NCI-H748 (cell line): ENCODE measurements at regions not wholly inside any gene's neighbourhood (a gene's known extent, or its start where the extent isn't known, plus 50 kb on each side); places are given as distances from the start of the nearest gene placed in this dataset.

Experiments
- DNase-seq: peaks from one replicate; lab custom pipeline; 2025; ENCODE audit not compliant: unreplicated experiment; lab: John Stamatoyannopoulos, UW

DNA sequence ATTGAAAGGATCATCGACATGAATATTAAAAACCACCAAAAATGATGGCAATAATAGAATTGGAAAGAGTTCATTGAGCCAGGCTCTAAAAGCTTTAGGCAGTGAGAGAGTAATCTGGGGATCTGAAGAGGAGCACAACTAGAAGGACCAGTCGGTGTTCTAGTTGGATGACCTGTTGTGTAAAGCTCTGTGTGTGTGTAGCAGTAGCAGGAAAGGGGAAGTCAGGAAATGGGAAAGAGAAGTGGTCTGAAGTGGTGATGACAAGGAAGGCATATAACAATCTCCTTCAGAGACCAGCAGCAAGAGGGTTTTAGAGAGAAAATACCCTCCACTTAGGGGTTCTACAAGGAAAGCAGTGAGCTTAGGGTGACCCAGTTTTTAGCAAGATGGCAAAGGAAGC lies 539.2 kb downstream of the HTR7 start:
- no peak for DNase-seq

DNA sequence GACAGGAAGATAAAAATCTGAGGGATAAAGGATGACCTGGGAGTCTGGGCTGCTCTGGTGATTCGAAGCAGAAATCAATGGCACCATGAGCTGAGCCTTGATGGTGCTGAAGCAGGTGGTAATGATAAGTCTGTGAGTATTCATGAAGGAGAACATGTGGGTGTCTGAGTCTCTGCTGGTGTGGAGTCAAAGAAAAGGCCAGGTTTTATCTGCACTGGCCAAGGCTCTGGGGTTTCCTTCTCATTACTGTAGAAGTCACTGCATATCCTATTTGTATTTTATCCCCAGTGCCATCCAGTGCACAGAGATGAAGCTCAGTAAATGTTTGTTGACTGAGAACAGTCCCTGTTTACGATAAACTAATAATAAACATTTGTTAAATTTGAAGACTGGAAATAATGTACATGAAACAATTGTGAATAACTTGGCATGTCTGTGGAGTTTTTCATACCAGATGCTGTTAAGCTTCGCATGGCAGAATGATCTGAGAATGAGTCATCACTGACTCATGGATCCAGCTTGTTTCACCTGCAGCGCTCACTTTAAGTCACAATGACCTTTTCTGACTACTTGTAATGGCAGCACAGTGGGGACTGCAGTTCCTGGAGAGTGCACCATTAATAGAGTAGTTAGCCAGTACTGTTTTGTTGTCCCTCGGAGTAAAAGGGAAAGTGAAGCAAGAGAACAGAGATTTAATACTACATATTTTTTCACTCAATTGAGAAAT lies 538.5 kb downstream of the HTR7 start:
- DNase-seq = peak; percentile 15

DNA sequence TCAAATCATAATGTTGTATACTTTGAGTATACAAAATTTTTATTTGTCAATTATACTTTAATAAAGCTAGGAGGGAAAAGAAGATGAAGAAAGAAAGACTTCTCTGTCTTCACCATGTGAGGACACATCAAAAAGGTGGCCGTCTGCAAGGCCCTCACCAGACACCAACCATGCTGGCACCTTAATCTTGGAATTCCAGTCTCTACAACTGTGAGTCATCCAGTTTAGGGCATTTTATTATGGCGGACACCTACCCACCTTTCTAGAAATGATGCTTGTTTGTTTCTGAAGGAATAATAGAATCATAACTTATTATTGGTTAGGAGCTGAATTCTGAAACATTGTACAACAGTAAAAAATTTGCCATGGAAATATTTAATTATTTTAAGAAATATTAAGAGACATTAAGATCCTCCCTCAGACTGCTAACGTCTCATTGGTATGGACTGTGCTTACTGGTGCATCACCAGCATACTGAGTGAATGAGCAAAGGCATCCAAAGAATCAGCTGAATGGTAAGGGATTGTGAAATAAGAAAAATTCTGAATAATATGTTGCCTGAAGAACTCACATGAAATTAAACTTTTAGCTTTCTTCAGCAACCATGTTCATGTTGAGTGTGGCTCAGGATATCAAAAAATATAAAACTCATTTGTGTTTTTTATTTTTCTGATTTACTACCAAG lies 536.6 kb downstream of the HTR7 start:
- no peak for DNase-seq

DNA sequence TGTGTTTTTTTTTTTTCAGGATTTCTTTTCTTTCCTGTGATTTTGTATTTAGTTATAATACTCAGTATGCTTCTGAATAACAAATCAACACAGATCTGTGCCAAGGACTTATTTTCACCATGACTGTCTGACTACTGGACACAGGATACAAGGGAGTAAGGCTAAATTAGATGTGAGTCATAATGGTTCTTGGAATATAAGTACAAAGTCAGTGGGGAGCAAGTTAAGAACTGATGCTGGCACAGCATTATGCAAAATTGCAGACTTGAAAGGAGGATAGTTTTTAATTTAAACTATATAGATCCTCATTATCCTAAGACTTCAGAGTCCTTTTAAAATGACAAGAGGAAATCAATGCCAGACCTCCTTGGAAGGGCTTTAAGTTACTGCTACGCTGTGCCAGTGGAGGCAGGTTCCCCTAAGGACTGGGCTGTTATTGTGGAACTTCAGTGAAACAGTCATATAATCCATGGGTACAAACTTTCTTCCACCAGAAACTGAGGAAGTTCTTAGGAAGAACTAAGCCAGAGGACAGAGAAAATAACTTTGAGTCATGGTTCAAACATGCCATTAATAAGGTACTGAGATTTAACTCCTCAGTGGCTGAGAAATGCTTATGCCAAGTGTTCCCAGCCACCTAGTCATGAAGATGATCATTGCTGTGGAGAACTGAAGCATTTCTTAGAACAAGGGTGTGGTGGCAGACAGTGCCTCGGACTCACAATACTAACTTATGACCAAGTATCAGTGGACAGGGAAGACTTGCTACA lies 531.2 kb downstream of the HTR7 start:
- DNase-seq = no peak

DNA sequence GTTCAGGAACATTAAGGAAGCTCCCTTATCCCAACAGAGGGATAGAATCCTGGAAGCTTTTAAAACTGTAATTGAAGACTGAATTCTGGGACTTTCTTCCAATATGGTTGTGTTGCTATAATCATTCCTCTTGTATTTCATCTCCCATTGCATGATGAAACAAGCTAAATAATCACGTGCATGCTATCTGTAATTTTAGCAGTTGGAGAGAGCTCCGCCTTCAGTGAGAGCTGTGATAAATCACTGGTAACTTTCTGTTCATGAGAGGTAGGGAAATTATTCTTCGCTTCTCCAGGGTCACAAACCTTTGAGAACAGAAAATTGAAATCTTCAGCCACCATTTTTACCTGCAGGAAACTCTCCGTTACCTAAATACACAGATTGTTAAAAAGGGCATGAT lies 530.2 kb downstream of the HTR7 start:
- DNase-seq = no peak

DNA sequence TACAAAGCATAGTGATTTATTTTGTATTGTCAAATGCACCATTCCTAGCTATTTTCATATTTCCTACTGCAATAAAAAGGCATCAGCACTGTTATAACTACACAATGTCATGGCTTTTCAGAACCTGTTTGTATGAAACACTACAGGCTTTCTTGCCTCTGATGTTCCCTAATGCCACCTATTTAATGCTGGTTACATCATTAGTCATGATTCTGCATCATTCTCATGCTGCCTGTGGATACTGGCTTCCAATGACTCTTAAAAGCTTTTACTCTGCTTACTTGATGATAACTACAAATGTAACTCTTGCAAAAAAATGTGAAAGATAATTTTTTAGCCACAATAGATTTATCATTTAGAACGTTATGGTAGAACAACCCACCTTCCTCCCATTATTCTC lies 529.4 kb downstream of the HTR7 start:
- DNase-seq = no peak

DNA sequence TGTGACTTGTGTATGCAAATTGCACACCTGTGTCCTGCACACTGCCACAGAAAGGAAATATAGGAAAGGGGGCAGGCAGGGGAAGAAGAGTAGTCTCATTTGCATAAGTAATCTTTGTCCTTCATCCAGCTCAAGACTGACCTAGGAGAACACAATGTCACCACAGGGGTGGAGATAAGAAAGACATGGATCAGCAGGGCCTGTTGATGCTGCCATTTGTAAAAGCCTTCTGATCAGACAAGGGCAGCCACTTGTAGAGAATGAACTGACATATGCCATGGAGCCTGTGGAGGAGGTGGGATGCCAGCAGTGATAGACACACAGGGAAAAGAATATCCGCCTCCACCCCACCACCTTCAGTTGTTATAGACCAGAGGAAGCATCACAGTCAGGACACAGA lies 528.9 kb downstream of the HTR7 start:
- DNase-seq = no peak

DNA sequence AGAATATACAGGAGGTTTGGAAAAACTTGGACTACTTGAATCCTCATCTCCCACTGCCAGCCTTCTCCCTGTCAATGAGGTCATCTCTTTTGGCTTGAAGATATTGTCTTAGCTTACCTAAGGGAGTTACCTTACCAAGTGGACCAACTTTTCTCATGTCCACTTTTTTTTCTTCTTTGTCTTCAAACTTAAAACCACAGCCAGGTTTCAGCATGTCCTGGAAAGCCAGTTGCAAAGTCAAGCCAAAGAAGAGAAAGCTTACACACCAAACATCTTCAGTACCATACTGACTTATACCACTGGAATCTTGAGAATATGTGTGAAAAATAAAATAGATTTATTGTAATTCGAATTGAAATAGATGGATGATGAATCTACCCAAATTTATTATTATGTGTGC lies 520.5 kb downstream of the HTR7 start:
- no peak for DNase-seq

DNA sequence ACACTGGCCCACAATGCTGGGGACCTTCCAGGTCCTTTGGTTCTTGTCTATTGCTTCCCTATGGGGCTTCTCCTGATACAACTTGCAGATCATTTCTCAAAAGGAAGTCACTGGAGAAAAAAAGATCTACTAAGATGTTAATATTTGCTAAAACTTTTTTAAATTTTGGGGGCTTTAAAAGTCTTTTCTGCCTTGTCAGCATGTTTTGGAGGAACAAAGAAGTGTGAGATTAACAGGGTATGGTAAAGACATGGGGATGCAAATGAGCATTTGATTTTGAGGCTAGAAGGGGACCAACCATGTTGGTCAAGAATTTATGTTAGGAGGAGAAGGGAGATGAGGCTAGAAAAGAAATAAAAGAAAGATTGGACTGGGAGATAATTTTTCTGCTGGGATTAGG lies 515.4 kb downstream of the HTR7 start:
- DNase-seq = no peak

DNA sequence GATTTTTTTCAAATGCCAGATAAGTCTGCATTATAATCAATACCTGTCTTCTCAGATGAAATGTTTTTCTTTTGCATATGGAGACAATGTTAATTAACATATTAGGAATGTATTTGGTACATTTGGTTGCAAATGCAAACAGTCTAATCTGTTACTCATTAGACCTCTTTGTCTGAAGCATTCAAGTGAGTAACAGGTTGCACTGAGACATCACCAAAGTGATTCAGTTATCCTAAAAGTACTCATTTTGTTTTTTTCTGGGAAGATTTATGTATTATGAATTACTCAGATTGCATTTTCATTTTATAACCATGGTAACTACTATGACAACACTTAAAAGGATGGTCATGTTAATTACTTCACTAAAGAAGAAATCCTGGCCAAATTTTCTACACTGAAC lies 513.6 kb downstream of the HTR7 start:
- DNase-seq = no peak

DNA sequence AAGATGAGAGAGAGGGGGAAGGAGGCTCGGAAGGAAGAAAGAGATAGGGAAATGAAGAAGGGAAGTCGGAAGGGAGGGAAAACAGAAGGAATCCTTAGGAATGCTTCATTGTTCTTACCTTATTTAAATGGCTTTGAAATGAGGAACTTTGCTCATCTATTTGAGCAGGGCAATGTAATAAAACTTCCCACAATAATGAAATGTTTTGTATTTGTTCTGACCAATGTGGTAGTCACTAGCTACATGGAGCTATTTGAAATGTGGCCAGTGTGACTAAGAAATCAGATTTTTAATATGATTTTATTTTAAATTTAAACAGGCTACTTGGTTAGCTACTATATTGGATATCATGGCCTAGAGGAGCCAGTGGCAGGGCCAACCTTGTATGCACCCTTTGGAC lies 510.6 kb downstream of the HTR7 start:
- DNase-seq = no peak

DNA sequence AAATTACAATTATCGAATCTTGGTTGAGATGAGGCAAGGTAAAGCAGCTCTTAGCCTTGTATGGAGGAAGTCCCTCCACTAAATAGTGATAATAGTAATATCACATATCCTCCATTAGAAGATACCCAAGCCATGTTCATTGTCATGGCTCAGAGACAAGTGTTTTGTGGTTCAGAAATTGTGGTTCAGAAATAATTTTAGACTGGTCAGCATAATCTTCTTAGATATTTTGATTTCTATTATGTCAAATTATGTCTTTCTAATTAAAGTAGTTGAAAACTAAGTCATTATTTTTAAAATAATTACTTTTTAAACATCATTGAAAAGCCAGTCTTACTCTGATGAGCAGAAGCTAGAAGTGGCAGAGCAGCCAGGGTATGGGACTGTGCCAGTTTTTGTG lies 507.7 kb downstream of the HTR7 start:
- DNase-seq = no peak

DNA sequence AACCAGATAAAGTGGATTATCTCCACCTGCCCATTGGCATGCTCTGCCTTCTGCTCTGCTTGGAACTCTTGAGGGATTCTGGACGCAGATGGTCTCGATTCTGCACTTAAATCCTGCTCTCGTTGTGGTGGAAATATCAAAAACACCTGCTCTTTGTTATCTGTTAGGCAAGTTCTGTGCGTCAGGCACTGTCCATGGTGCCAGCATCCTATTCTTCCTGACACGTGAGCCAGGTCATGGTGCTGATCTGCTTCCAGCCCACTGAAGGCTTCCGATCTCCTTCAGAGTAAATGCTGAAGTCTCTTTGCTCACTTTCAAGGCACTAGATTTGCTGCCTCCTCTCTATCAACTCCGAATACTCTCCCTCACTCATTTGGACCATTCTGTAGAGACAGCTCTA lies 505.6 kb downstream of the HTR7 start:
- DNase-seq = no peak

DNA sequence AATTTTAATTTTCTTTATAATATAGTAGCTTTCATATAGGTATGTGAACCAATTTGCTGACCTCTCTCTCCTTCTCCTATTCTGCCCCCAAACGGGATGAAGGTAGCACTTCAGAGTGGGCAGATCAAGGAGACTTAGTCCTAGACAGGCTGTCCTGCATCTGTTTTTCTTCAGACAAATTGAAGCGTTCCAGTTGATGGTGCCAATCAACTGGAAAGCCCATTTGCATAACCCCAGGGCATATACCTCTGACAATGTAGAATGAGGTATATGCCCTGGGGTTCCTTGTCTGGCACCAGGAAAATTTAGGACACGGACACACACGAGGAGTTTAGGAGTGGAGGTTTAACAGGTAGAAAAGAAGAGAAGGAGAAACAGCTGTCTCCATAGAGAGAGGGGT lies 502.9 kb downstream of the HTR7 start:
- DNase-seq = no peak

DNA sequence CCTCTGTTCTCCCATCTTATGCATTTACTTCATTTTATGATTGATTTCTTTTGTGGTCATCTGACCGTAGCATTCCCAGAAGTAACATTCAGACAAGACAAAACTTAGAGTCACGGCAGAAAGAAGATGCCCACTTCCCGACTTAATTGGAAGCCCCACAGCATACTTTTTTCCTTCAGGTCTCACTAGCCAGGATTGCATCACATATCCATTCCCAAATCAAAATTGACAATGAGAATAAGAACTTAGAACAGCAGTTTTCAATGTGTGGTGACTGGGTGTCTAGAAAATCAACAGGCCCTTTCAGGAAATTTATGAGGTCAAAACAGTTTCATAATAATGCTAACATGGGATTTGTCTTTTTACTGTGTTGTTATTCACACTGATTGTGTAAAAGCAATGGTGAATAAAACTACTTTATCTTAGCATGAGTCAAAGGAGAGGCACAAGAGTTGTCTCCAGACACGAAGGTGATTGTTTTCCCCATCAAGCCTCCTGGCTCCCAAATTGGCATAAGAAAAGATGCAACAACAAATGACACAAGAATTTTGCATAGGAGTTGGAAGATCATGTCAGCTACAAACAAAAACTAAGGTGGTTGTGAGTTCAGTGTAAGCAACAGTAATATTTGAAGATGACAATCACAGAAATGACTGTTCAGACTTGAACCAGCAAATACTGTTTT lies 493.9 kb downstream of the HTR7 start:
- DNase-seq = no peak

DNA sequence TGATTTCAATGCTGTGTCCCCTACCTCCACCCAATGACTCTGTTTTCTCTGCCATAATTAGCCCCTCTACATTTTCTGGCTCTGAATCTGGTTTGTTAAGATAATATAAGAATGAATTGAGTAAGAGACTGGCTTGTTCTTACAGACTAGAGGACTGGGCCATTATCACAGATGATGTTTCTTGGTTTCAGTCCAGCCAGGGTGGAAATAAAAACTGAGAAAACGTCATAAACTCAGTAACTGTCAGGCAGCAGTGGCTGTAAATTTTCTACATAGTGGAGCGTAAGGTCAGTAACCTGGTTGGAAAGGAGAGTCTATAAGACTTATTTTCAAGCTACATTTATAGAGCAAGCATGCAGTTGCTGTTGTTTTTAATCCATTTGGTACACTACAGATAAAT lies 485.4 kb downstream of the HTR7 start:
- DNase-seq = no peak

DNA sequence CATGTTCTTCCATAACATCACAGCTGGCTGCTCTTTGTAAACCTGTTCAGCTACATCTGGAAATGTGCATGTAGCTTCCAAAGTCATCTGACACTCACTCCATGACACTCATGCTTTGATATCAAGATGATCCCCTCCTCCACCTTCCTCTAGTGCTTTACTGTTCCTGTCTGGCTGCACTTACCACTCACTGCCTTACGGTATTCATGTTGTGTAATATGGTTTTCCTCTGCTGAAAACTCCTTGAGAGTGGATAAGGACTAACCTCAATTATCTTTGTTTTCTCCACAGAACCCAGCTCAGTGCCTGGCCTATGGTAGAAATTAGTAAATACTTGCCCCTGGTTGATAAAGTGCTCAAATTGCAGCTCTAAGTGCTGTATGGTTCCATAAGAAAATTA lies 483.9 kb downstream of the HTR7 start:
- no peak for DNase-seq

DNA sequence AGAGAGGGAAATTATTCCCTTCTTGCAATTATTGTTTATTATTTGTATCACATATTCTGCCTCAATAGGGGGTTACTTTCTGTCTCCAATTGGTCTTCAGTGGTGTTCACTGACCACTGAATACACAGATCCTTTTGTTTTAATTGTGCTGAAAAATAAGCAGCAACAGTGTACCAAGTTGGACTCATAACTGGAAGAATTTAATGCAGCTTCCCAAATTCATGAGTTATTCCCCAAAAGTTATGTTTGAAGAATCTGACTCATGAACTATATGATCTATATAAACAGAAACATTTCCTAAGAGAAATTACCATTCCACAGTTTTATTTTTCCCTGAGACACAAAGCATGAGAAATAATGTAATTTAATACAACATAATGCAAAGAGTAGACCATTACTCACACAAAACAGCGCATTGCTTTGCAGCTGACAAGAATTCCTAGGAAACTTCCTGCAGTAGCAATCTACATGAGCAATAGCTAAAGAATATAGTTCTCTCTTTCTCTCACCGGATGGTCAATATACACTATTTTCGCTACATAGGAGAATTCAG lies 479.2 kb downstream of the HTR7 start:
- DNase-seq = no peak

DNA sequence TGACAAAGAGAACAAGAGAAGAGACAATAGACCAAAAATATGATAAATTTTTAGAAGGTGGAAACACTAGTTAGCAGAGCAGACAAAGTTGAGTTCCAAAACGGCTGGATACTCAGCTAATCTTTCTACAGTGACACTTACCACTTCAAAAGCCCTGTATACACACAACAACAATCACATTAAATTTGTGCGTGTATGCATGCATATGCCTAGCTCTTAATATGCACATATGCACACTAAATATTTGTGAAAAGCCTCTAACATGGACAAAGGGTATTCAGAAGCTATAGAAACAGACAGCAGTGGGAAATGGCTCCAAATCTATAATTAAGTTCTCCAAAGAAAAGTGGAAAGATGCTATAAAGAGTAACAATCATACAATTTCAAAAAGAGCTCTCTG lies 476.4 kb downstream of the HTR7 start:
- no peak for DNase-seq

DNA sequence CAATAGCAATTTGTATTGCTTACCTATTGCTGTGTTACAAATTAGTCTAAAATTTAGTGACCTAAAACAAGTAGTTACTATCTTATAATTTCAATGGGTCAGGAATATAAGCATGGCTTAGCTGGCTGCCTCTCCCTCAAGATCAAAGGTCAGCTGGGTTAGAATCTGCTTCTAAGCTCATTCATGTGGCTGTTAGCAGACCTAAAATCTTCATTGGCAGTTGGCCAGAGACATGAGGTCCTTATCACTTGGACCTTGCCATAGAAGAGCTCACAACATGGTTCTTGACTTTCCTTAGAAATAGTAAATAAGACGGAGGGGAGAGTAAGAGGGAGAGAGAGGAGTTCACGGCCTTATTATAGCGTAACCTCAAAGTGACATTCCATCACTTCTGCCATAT lies 468.0 kb downstream of the HTR7 start:
- DNase-seq = no peak

DNA sequence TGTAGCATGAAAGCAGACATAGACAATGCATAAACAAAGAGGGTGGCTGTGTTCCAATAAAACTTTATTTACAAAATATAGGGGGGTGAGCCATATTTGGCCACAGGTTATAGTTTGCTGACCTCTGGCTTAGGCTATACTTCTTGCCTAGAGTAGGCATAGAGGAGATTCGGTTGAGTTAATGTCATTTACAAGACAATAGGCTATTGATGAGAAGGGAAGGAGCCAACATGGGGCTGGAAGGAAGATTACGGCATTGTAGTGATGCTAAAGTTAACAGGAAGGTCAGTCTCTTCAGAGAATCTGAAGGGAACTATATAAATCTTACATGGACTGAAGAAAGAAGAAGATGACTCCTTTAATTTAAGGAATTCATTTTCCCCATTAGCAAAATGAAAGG lies 463.5 kb downstream of the HTR7 start:
- no peak for DNase-seq
